HG03103 (cell line): ENCODE measurements at regions not wholly inside any gene's neighbourhood (a gene's known extent, or its start where the extent isn't known, plus 50 kb on each side); places are given as distances from the start of the nearest gene placed in this dataset.

Experiments used
- ATAC-seq: cut with Tn5 transposase; IDR thresholded peaks from one replicate; pipeline ENCODE4 v1.9.1; 2021; ENCODE audit warnings: low read depth; ENCODE audit not compliant: unreplicated experiment

- no peak for ATAC-seq
Measured at GRCh38 chr7:155868955-155869783, 56.9 kb upstream of the SHH start.

GRCh38 chr7:155867734-155868400 is 55.6 kb upstream of the SHH start:
- no peak for ATAC-seq

- no peak for ATAC-seq
Measured at GRCh38 chr7:155867280-155867679, 55.0 kb upstream of the SHH start.

- no peak for ATAC-seq
Measured at GRCh38 chr7:155865830-155866525, 53.7 kb upstream of the SHH start.

- no peak for ATAC-seq
Measured at GRCh38 chr7:155864991-155865690, 52.9 kb upstream of the SHH start.

- ATAC-seq: no peak
Measured at GRCh38 chr7:155864271-155864985, 52.2 kb upstream of the SHH start.

- ATAC-seq: no peak
Measured at GRCh38 chr7:155863721-155864151, 51.5 kb upstream of the SHH start.

GRCh38 chr7:155862123-155862892 is 50.0 kb upstream of the SHH start:
- no peak for ATAC-seq
